Mammary epithelial cell (primary cell): ENCODE measurements at regions not wholly inside any gene's neighbourhood (a gene's known extent, or its start where the extent isn't known, plus 50 kb on each side); places are given as distances from the start of the nearest gene placed in this dataset.

Experiments
- EZH2 ChIP-seq: IDR thresholded peaks from 2 replicates; pipeline ENCODE4 v1.6.1; 2012; ENCODE audit warnings: low read length, inconsistent platforms, borderline replicate concordance
- TF ChIP-seq, protein P1 (sequence below), 2 donors: IDR thresholded peaks in 1 of 2; conservative IDR thresholded peaks in 1 of 2; 2 replicates each; pipeline ENCODE4 v1.5.1; 2011 to 2012; ENCODE audit warnings: inconsistent platforms in 2 of 2, low read length in 2 of 2, mild to moderate bottlenecking in 2 of 2, control low read depth in 1 of 2, low read depth in 1 of 2; ENCODE audit not compliant: insufficient read depth in 1 of 2; ENCODE audit errors: extremely low read depth in 1 of 2

DNA sequence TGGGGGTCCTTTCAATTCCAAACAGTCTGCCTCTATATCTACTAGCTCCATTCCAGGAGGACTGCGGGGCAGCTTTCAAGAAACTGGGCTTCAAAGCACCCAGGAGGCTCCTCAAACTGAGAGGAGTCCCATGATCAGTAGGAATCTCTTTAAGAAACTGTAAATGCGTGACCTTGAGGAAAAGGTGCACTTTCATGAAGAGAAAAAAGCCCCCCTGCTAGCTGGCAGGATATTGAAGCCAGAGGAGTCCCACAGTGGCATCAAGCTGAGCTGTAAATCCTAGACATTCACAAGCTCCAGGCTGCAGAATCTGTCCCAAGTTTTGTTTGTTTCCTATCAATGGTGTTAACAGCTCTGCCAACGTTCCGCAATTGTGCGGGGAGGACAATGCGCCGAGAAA lies 790.1 kb downstream of the SLC4A3 start:
- TF ChIP-seq, protein P1, sequence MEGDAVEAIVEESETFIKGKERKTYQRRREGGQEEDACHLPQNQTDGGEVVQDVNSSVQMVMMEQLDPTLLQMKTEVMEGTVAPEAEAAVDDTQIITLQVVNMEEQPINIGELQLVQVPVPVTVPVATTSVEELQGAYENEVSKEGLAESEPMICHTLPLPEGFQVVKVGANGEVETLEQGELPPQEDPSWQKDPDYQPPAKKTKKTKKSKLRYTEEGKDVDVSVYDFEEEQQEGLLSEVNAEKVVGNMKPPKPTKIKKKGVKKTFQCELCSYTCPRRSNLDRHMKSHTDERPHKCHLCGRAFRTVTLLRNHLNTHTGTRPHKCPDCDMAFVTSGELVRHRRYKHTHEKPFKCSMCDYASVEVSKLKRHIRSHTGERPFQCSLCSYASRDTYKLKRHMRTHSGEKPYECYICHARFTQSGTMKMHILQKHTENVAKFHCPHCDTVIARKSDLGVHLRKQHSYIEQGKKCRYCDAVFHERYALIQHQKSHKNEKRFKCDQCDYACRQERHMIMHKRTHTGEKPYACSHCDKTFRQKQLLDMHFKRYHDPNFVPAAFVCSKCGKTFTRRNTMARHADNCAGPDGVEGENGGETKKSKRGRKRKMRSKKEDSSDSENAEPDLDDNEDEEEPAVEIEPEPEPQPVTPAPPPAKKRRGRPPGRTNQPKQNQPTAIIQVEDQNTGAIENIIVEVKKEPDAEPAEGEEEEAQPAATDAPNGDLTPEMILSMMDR (conservative IDR thresholded peaks at IDR 0.05 in 1 of 2, IDR thresholded peaks at IDR 0.05 in 1 of 2; ENCODE audit: extremely low read depth in 1 of 2, insufficient read depth in 1 of 2, low read depth in 1 of 2, low read length in 2 of 2): no peak
- no peak for TF ChIP-seq EZH2
